Astrocyte (in vitro differentiated cells and primary cell): ENCODE measurements at regions not wholly inside any gene's neighbourhood (a gene's known extent, or its start where the extent isn't known, plus 50 kb on each side); places are given as distances from the start of the nearest gene placed in this dataset.

Experiments
- DNase-seq: peaks from one replicate; pipeline ENCODE4 v3.0.0-alpha.2; 2010; ENCODE audit warnings: low read depth
- FAIRE-seq: peaks from 2 replicates; lab custom pipeline; 2011; peaks lifted over from hg19 to GRCh38; lab: Jason Lieb, UNC
- H2AFZ ChIP-seq: 2 replicates; pipeline ENCODE4 v1.6.0; 2012; ENCODE audit warnings: low read depth, low read length, inconsistent platforms
- H3K27ac ChIP-seq: 2 replicates; pipeline ENCODE4 v1.5.1; 2011; ENCODE audit warnings: low read depth, low read length, inconsistent platforms
- H3K27me3 ChIP-seq: 2 replicates; pipeline ENCODE4 v1.6.0; 2011; ENCODE audit warnings: low read length, inconsistent platforms; ENCODE audit not compliant: insufficient read depth
- H3K36me3 ChIP-seq: 2 replicates; pipeline ENCODE4 v1.5.1; 2011; ENCODE audit warnings: low read length, inconsistent platforms; ENCODE audit not compliant: insufficient read depth
- H3K4me1 ChIP-seq: 2 replicates; pipeline ENCODE4 v1.5.1; 2011; ENCODE audit warnings: low read length, inconsistent platforms; ENCODE audit not compliant: insufficient read depth
- H3K4me2 ChIP-seq: 2 replicates; pipeline ENCODE4 v1.6.0; 2012; ENCODE audit warnings: low read length, inconsistent platforms
- H3K4me3 ChIP-seq: 2 replicates; pipeline ENCODE4 v1.5.1; 2011; ENCODE audit warnings: low read depth, mild to moderate bottlenecking, low read length, inconsistent platforms; ENCODE audit not compliant: insufficient read depth
- H3K79me2 ChIP-seq: 2 replicates; pipeline ENCODE4 v1.6.0; 2012; ENCODE audit warnings: mild to moderate bottlenecking, low read length, inconsistent platforms; ENCODE audit not compliant: insufficient read depth
- H3K9ac ChIP-seq: 2 replicates; pipeline ENCODE4 v1.6.0; 2012; ENCODE audit warnings: mild to moderate bottlenecking, low read length, inconsistent platforms
- H3K9me3 ChIP-seq: 2 replicates; pipeline ENCODE4 v1.5.1; 2012; ENCODE audit warnings: low read depth, mild to moderate bottlenecking, low read length, inconsistent platforms; ENCODE audit not compliant: insufficient read depth
- H4K20me1 ChIP-seq: 2 replicates; pipeline ENCODE4 v1.6.0; 2012; ENCODE audit warnings: low read length, inconsistent platforms; ENCODE audit not compliant: insufficient read depth
- H3K27ac Mint-ChIP-seq: one replicate; pipeline ENCODE4 v1.8.0; 2021; ENCODE audit warnings: mild to moderate bottlenecking, mixed read lengths; ENCODE audit not compliant: unreplicated experiment
- H3K27me3 Mint-ChIP-seq: one replicate; pipeline ENCODE4 v1.8.0; 2021; ENCODE audit warnings: low read depth, mixed read lengths; ENCODE audit not compliant: unreplicated experiment
- H3K36me3 Mint-ChIP-seq: one replicate; pipeline ENCODE4 v1.8.0; 2021; ENCODE audit warnings: low read depth, mixed read lengths; ENCODE audit not compliant: unreplicated experiment
- H3K4me1 Mint-ChIP-seq: one replicate; pipeline ENCODE4 v1.8.0; 2021; ENCODE audit warnings: low read depth, mixed read lengths; ENCODE audit not compliant: unreplicated experiment
- H3K4me3 Mint-ChIP-seq: one replicate; pipeline ENCODE4 v1.8.0; 2021; ENCODE audit warnings: mild to moderate bottlenecking, moderate library complexity, mixed read lengths; ENCODE audit not compliant: unreplicated experiment
- H3K9me3 Mint-ChIP-seq: one replicate; pipeline ENCODE4 v1.8.0; 2021; ENCODE audit warnings: mild to moderate bottlenecking, mixed read lengths; ENCODE audit not compliant: unreplicated experiment
- EZH2 ChIP-seq: IDR thresholded peaks from 2 replicates; pipeline ENCODE4 v1.6.1; 2012; ENCODE audit warnings: mild to moderate bottlenecking, low read length, inconsistent platforms; ENCODE audit not compliant: insufficient read depth
- TF ChIP-seq, protein P1 (sequence below): IDR thresholded peaks from 2 replicates; pipeline ENCODE4 v1.5.1; 2011; ENCODE audit warnings: low read depth, mild to moderate bottlenecking, inconsistent platforms, low read length, moderate library complexity; ENCODE audit not compliant: insufficient read depth

- Mint-ChIP-seq H3K27me3 (peaks cover under 1% of the 10 kb centered on the region), H3K4me1 (peaks cover 16% of the 10 kb centered on the region), H3K4me3 (no peak overlapping the region), H3K9me3 (no peaks in the 10 kb centered on the region), H3K36me3 (no peaks in the 10 kb centered on the region), H3K27ac (no peak overlapping the region)
- Histone ChIP-seq H3K27ac (no peak overlapping the region), H3K27me3 (no peaks in the 10 kb centered on the region), H3K4me3 (no peak overlapping the region), H3K9me3 (no peaks in the 10 kb centered on the region), H2AFZ (no peak overlapping the region), H3K79me2 (no peaks in the 10 kb centered on the region), H3K4me1 (peaks cover 21% of the 10 kb centered on the region), H3K36me3 (no peaks in the 10 kb centered on the region), H3K9ac (peak overlapping the region; percentile 59), H4K20me1 (no peaks in the 10 kb centered on the region), H3K4me2 (peak overlapping the region; percentile 80)
- FAIRE-seq (no peak), DNase-seq (no peak)
- TF ChIP-seq EZH2 = no peak
- TF ChIP-seq, protein P1, sequence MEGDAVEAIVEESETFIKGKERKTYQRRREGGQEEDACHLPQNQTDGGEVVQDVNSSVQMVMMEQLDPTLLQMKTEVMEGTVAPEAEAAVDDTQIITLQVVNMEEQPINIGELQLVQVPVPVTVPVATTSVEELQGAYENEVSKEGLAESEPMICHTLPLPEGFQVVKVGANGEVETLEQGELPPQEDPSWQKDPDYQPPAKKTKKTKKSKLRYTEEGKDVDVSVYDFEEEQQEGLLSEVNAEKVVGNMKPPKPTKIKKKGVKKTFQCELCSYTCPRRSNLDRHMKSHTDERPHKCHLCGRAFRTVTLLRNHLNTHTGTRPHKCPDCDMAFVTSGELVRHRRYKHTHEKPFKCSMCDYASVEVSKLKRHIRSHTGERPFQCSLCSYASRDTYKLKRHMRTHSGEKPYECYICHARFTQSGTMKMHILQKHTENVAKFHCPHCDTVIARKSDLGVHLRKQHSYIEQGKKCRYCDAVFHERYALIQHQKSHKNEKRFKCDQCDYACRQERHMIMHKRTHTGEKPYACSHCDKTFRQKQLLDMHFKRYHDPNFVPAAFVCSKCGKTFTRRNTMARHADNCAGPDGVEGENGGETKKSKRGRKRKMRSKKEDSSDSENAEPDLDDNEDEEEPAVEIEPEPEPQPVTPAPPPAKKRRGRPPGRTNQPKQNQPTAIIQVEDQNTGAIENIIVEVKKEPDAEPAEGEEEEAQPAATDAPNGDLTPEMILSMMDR = no peak
Measured at GRCh38 chrX:39817754-39818470, 279.8 kb downstream of the BCOR start.

- Mint-ChIP-seq H3K27ac (no peak overlapping the region), H3K27me3 (peaks cover 5% of the 10 kb centered on the region), H3K9me3 (peaks cover 2% of the 10 kb centered on the region), H3K4me1 (peaks cover 16% of the 10 kb centered on the region), H3K4me3 (no peak overlapping the region), H3K36me3 (no peaks in the 10 kb centered on the region)
- no peak for DNase-seq
- Histone ChIP-seq H3K4me1 (peaks cover 19% of the 10 kb centered on the region), H3K9ac (no peak overlapping the region), H4K20me1 (no peaks in the 10 kb centered on the region), H3K27me3 (no peaks in the 10 kb centered on the region), H3K36me3 (no peaks in the 10 kb centered on the region), H2AFZ (no peak overlapping the region), H3K9me3 (no peaks in the 10 kb centered on the region), H3K79me2 (no peaks in the 10 kb centered on the region), H3K27ac (no peak overlapping the region), H3K4me2 (no peak overlapping the region), H3K4me3 (no peak overlapping the region)
- no peak for FAIRE-seq
- no peak for TF ChIP-seq EZH2
- TF ChIP-seq, protein P1 = no peak
Measured at GRCh38 chrX:39818750-39819149, 279.0 kb downstream of the BCOR start.
